KMS-11 (cell line): ENCODE measurements at regions not wholly inside any gene's neighbourhood (a gene's known extent, or its start where the extent isn't known, plus 50 kb on each side); places are given as distances from the start of the nearest gene placed in this dataset.

Experiments
- H2AFZ ChIP-seq: fragments of 200-600 bp; sonication (generic); 2 replicates; pipeline ENCODE4 v1.6.1; 2016; ENCODE audit warnings: antibody characterized with exemption, mixed run types, low read depth
- H3K27ac ChIP-seq: fragments of 200-600 bp; sonication (generic); 2 replicates; pipeline ENCODE4 v1.6.1; 2016; ENCODE audit warnings: mild to moderate bottlenecking, mixed run types
- H3K27me3 ChIP-seq: fragments of 200-600 bp; sonication (generic); 2 replicates; pipeline ENCODE4 v1.6.1; 2017; ENCODE audit warnings: mild to moderate bottlenecking, low read depth, mixed run types, moderate library complexity; ENCODE audit not compliant: insufficient read depth
- H3K36me3 ChIP-seq: fragments of 200-600 bp; sonication (generic); 2 replicates; pipeline ENCODE4 v1.6.1; 2017; ENCODE audit warnings: mild to moderate bottlenecking, mixed run types; ENCODE audit not compliant: insufficient read depth
- H3K4me1 ChIP-seq: fragments of 200-600 bp; sonication (generic); 2 replicates; pipeline ENCODE4 v1.6.1; 2016; ENCODE audit warnings: mild to moderate bottlenecking, low read depth, mixed run types; ENCODE audit not compliant: poor library complexity, severe bottlenecking
- H3K4me2 ChIP-seq: fragments of 200-600 bp; sonication (generic); 2 replicates; pipeline ENCODE4 v1.7.0; 2016; ENCODE audit warnings: mild to moderate bottlenecking, mixed run types
- H3K4me3 ChIP-seq: fragments of 200-600 bp; sonication (generic); IDR thresholded peaks from 2 replicates; pipeline ENCODE4 v1.6.1; 2017; ENCODE audit warnings: low read depth, low read length, mixed read lengths; ENCODE audit not compliant: insufficient read depth
- H3K79me2 ChIP-seq: fragments of 200-600 bp; sonication (generic); 2 replicates; pipeline ENCODE4 v1.6.1; 2016; ENCODE audit warnings: low read depth, mixed run types; ENCODE audit not compliant: insufficient read depth
- H3K9ac ChIP-seq: fragments of 200-600 bp; sonication (generic); 2 replicates; pipeline ENCODE4 v1.6.1; 2016; ENCODE audit warnings: mild to moderate bottlenecking, mixed run types
- H4K20me1 ChIP-seq: fragments of 200-600 bp; sonication (generic); 2 replicates; pipeline ENCODE4 v1.6.1; 2016; ENCODE audit warnings: mild to moderate bottlenecking, mixed run types; ENCODE audit not compliant: insufficient read depth
- TF ChIP-seq, protein P1 (sequence below): fragments of 200-600 bp; sonication (generic); conservative IDR thresholded peaks from 2 replicates; pipeline ENCODE4 v1.6.1; 2017; ENCODE audit warnings: low read depth, mild to moderate bottlenecking, antibody characterized with exemption, low read length, moderate library complexity, mixed read lengths

DNA sequence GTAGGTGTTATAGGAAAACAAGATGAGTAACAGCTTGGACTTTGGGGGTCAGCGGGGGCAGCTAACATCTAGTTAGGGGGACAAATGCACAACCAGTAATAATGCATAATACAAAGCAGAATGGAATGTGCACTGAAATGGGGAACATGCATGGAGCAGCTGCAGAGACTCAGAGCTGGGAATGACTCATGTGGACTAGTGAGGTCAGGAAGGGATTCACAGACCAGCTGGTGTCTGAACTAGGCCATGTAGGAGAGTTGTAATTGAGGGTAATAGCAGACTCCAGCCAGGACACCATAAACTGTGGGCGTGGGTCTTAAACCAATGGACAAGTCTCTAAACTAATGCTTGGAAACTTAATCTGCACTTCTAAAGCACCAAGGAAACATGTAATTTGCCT, 176.8 kb upstream of the ASIC2 start:
- H3K36me3 ChIP-seq = no peaks in the 10 kb centered on the region
- TF ChIP-seq, protein P1, sequence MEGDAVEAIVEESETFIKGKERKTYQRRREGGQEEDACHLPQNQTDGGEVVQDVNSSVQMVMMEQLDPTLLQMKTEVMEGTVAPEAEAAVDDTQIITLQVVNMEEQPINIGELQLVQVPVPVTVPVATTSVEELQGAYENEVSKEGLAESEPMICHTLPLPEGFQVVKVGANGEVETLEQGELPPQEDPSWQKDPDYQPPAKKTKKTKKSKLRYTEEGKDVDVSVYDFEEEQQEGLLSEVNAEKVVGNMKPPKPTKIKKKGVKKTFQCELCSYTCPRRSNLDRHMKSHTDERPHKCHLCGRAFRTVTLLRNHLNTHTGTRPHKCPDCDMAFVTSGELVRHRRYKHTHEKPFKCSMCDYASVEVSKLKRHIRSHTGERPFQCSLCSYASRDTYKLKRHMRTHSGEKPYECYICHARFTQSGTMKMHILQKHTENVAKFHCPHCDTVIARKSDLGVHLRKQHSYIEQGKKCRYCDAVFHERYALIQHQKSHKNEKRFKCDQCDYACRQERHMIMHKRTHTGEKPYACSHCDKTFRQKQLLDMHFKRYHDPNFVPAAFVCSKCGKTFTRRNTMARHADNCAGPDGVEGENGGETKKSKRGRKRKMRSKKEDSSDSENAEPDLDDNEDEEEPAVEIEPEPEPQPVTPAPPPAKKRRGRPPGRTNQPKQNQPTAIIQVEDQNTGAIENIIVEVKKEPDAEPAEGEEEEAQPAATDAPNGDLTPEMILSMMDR = no peak
- no peaks in the 10 kb centered on the region for H4K20me1 ChIP-seq
- no peak overlapping the region for H3K4me2 ChIP-seq
- H3K27ac ChIP-seq = no peak overlapping the region
- H3K27me3 ChIP-seq = no peaks in the 10 kb centered on the region
- H2AFZ ChIP-seq = no peak overlapping the region
- H3K79me2 ChIP-seq = no peaks in the 10 kb centered on the region
- no peaks in the 10 kb centered on the region for H3K4me1 ChIP-seq
- H3K9ac ChIP-seq = no peak overlapping the region
- no peak overlapping the region for H3K4me3 ChIP-seq

DNA sequence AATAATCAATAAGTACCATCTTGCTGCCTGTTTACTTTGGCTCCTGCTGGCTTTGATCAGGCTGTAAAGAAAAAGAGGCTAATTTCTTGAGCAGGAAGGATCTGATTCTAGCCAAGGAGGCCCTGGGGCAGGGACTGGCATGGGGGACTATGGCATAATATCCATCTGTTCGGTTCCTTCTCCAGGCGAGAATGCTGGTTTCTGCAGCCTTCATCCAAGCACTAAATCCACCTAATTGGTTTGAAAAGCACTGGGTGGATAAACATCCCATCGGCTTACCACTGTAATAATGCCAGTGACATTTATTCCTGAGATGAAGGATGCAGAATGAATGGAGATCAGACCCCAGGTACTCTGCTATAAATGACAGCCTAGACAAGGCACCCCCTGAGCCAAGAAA, 180.0 kb upstream of the ASIC2 start:
- H3K27ac ChIP-seq = no peak overlapping the region
- no peaks in the 10 kb centered on the region for H3K79me2 ChIP-seq
- TF ChIP-seq, protein P1 = no peak

DNA sequence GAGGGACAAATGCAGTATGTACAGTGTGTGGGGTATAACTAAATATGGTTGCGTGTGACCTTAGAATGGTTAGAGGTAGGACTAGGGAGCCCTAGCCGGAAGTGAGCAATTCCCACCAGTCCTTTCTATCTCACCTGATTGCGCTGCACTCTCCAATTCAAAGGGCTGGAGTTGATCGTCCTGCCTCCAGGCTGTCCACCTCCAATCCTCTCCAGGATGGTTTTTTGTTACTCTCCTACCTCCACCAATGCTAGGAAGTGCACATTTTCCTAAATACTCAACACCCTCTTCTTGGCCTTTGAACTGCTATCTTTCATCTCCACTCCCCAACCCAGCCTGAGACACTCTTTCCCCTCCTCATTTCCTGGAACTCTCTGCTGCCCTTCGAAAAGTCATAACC, 181.7 kb upstream of the ASIC2 start:
- Histone ChIP-seq H3K79me2 (no peaks in the 10 kb centered on the region), H3K27ac (no peak overlapping the region), H2AFZ (no peak overlapping the region), H3K36me3 (no peaks in the 10 kb centered on the region), H3K4me2 (no peak overlapping the region), H4K20me1 (no peaks in the 10 kb centered on the region), H3K4me1 (no peaks in the 10 kb centered on the region), H3K4me3 (no peak overlapping the region), H3K9ac (no peak overlapping the region), H3K27me3 (no peaks in the 10 kb centered on the region)
- TF ChIP-seq, protein P1 = no peak

More for the DNA sequence above, 180.0 kb upstream of the ASIC2 start:
- H3K4me3 ChIP-seq = no peak overlapping the region
- no peak overlapping the region for H3K9ac ChIP-seq
- no peak overlapping the region for H2AFZ ChIP-seq
- H4K20me1 ChIP-seq = no peaks in the 10 kb centered on the region
- no peaks in the 10 kb centered on the region for H3K4me1 ChIP-seq
- no peak overlapping the region for H3K4me2 ChIP-seq
- H3K27me3 ChIP-seq = no peaks in the 10 kb centered on the region
- no peaks in the 10 kb centered on the region for H3K36me3 ChIP-seq

DNA sequence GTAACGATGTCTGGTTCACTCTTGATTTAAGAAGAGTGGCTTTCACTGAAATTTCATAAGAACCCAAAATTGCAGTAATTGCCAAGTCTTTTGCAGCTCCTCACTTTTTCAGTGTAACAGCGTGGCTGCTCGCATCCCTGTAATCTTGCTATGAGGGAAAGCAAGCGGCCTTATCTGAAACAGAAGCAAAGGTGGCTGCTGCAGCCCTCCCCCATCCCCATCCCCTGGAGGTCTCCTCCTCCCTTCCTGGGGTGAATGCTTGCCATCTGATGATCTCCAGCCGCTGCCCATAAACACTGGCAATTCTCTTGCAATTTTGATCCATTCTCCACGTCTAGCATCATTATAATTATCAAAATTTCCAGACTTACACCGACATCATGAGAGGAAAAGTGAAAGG, 182.5 kb upstream of the ASIC2 start:
- Histone ChIP-seq H3K4me1 (no peaks in the 10 kb centered on the region), H3K4me2 (no peak overlapping the region), H3K79me2 (no peaks in the 10 kb centered on the region), H3K4me3 (no peak overlapping the region), H3K27me3 (no peaks in the 10 kb centered on the region), H3K36me3 (no peaks in the 10 kb centered on the region), H3K9ac (no peak overlapping the region), H2AFZ (no peak overlapping the region), H4K20me1 (no peaks in the 10 kb centered on the region), H3K27ac (no peak overlapping the region)
- TF ChIP-seq, protein P1 = no peak

DNA sequence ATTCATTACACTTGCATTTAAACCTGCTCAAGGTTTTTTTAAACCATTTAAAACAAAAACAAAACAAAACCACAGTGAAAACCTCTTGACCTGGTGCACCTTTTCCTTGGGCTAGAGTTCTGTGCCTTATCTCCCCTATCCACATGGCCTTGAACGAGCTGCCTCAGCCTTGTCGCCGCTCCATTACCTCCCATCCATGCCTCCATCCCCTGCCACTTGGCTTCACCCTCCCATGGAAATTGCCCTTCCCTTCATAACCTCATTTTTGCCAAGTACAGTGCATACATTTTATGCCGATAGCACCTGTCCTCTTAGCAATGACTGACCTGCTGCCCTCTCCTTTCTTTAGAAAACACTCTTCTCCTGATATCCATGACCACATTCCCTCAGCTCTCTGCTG, 188.6 kb upstream of the ASIC2 start:
- Histone ChIP-seq H3K4me2 (no peak overlapping the region), H3K27ac (no peak overlapping the region), H4K20me1 (no peaks in the 10 kb centered on the region), H3K4me3 (no peak overlapping the region), H3K27me3 (no peaks in the 10 kb centered on the region), H3K9ac (no peak overlapping the region), H3K79me2 (no peaks in the 10 kb centered on the region), H3K4me1 (no peaks in the 10 kb centered on the region), H2AFZ (no peak overlapping the region), H3K36me3 (no peaks in the 10 kb centered on the region)
- TF ChIP-seq, protein P1 = no peak
